Large intestine (tissue), 3 donors: ENCODE measurements at regions not wholly inside any gene's neighbourhood (a gene's known extent, or its start where the extent isn't known, plus 50 kb on each side); places are given as distances from the start of the nearest gene placed in this dataset.

Source experiments
- DNase-seq, 2 donors: peaks; one replicate each; pipeline versions ENCODE4 v3.0.0 to v3.0.0-alpha.2; 2013
- H3K27ac ChIP-seq: one replicate; pipeline ENCODE4 v1.5.1; 2013; ENCODE audit warnings: low read length
- H3K27me3 ChIP-seq: 2 replicates; pipeline ENCODE4 v1.6.1; 2013; ENCODE audit warnings: low read length; ENCODE audit not compliant: control insufficient read depth, insufficient read depth
- H3K36me3 ChIP-seq: 2 replicates; pipeline ENCODE4 v1.6.1; 2013; ENCODE audit warnings: low read length; ENCODE audit not compliant: control insufficient read depth, insufficient read depth
- H3K4me1 ChIP-seq: one replicate; pipeline ENCODE4 v1.6.1; 2013; ENCODE audit warnings: low read length; ENCODE audit not compliant: control insufficient read depth, insufficient read depth
- H3K4me3 ChIP-seq: one replicate; pipeline ENCODE4 v1.5.1; 2013; ENCODE audit warnings: low read length
- H3K9me3 ChIP-seq: one replicate; pipeline ENCODE4 v1.6.1; 2013; ENCODE audit warnings: mild to moderate bottlenecking, low read depth, low read length, moderate library complexity; ENCODE audit not compliant: control insufficient read depth
- WGBS: methylation state at CpG from one replicate; pipeline ENCODE4 v1.1.5; 2013; ENCODE audit warnings: low lambda C conversion rate; ENCODE audit not compliant: insufficient coverage; 5-methylcytosine and 5-hydroxymethylcytosine counted together

- H3K27ac ChIP-seq: no peak overlapping the region
- H3K36me3 ChIP-seq: no peaks in the 10 kb centered on the region
- H3K9me3 ChIP-seq: no peaks in the 10 kb centered on the region
- H3K4me1 ChIP-seq: no peaks in the 10 kb centered on the region
- no peak overlapping the region for H3K4me3 ChIP-seq
- no peaks in the 10 kb centered on the region for H3K27me3 ChIP-seq
- no peak for DNase-seq
Observed at GRCh38 chr6:77136086-77136485, 327.2 kb downstream of the HTR1B start.

GRCh38 chr6:77133031-77133430 is 330.3 kb downstream of the HTR1B start:
- Histone ChIP-seq H3K4me3 (no peak overlapping the region), H3K27ac (no peak overlapping the region), H3K4me1 (no peaks in the 10 kb centered on the region), H3K36me3 (no peaks in the 10 kb centered on the region), H3K9me3 (no peaks in the 10 kb centered on the region), H3K27me3 (no peaks in the 10 kb centered on the region)
- WGBS: 83% methylated on average over 1 of the region's 5 CpGs
- no peak for DNase-seq

GRCh38 chr6:77131426-77131825 is 331.9 kb downstream of the HTR1B start:
- Histone ChIP-seq H3K27ac (no peak overlapping the region), H3K4me3 (no peak overlapping the region), H3K36me3 (no peaks in the 10 kb centered on the region), H3K4me1 (no peaks in the 10 kb centered on the region), H3K27me3 (no peaks in the 10 kb centered on the region), H3K9me3 (no peaks in the 10 kb centered on the region)
- no peak for DNase-seq
- 100% methylated on average over 1 of the region's 4 CpGs for WGBS

- Histone ChIP-seq H3K36me3 (no peaks in the 10 kb centered on the region), H3K27me3 (no peaks in the 10 kb centered on the region), H3K9me3 (no peaks in the 10 kb centered on the region), H3K4me3 (no peak overlapping the region), H3K27ac (no peak overlapping the region), H3K4me1 (no peaks in the 10 kb centered on the region)
- WGBS: 67% methylated on average over 1 of the region's 1 CpG
- no peak for DNase-seq
Observed at GRCh38 chr6:77124604-77125003, 338.7 kb downstream of the HTR1B start.

GRCh38 chr6:77123527-77123926 is 339.8 kb downstream of the HTR1B start:
- no peaks in the 10 kb centered on the region for H3K27me3 ChIP-seq
- no peaks in the 10 kb centered on the region for H3K36me3 ChIP-seq
- H3K9me3 ChIP-seq: no peaks in the 10 kb centered on the region
- no CpG with 5 or more reads among the region's 3 CpGs for WGBS
- H3K27ac ChIP-seq: no peak overlapping the region
- no peak for DNase-seq
- H3K4me1 ChIP-seq: no peaks in the 10 kb centered on the region
- no peak overlapping the region for H3K4me3 ChIP-seq

- Histone ChIP-seq H3K27me3 (no peaks in the 10 kb centered on the region), H3K4me3 (no peak overlapping the region), H3K36me3 (no peaks in the 10 kb centered on the region), H3K9me3 (no peaks in the 10 kb centered on the region), H3K4me1 (no peaks in the 10 kb centered on the region), H3K27ac (no peak overlapping the region)
- DNase-seq: no peak
- 69% methylated on average over 3 of the region's 4 CpGs for WGBS
Observed at GRCh38 chr6:77106992-77107391, 356.3 kb downstream of the HTR1B start.

GRCh38 chr6:77105091-77105490 is 358.2 kb downstream of the HTR1B start:
- Histone ChIP-seq H3K36me3 (no peaks in the 10 kb centered on the region), H3K27me3 (no peaks in the 10 kb centered on the region), H3K4me1 (no peaks in the 10 kb centered on the region), H3K9me3 (no peaks in the 10 kb centered on the region), H3K4me3 (no peak overlapping the region), H3K27ac (no peak overlapping the region)
- DNase-seq: no peak
- WGBS: 0% methylated on average over 1 of the region's 2 CpGs

GRCh38 chr6:77097940-77098339 is 365.4 kb downstream of the HTR1B start:
- DNase-seq: no peak
- Histone ChIP-seq H3K27ac (no peak overlapping the region), H3K9me3 (no peaks in the 10 kb centered on the region), H3K4me1 (no peaks in the 10 kb centered on the region), H3K36me3 (no peaks in the 10 kb centered on the region), H3K4me3 (no peak overlapping the region), H3K27me3 (no peaks in the 10 kb centered on the region)
- no CpG with 5 or more reads among the region's 2 CpGs for WGBS

GRCh38 chr6:77095936-77096627 is 367.2 kb downstream of the HTR1B start:
- H3K36me3 ChIP-seq: no peaks in the 10 kb centered on the region
- no peaks in the 10 kb centered on the region for H3K9me3 ChIP-seq
- no peaks in the 10 kb centered on the region for H3K4me1 ChIP-seq
- no peak overlapping the region for H3K4me3 ChIP-seq
- WGBS: 100% methylated on average over 1 of the region's 3 CpGs
- H3K27ac ChIP-seq: no peak overlapping the region
- no peaks in the 10 kb centered on the region for H3K27me3 ChIP-seq
- DNase-seq: no peak

- H3K4me3 ChIP-seq: no peak overlapping the region
- H3K27me3 ChIP-seq: no peaks in the 10 kb centered on the region
- no peaks in the 10 kb centered on the region for H3K4me1 ChIP-seq
- WGBS: 100% methylated on average over 1 of the region's 1 CpG
- H3K36me3 ChIP-seq: no peaks in the 10 kb centered on the region
- no peak overlapping the region for H3K27ac ChIP-seq
- DNase-seq: no peak
- H3K9me3 ChIP-seq: no peaks in the 10 kb centered on the region
Observed at GRCh38 chr6:77094821-77095220, 368.5 kb downstream of the HTR1B start.

- DNase-seq: no peak
- Histone ChIP-seq H3K36me3 (no peaks in the 10 kb centered on the region), H3K27ac (no peak overlapping the region), H3K9me3 (no peaks in the 10 kb centered on the region), H3K4me3 (no peak overlapping the region), H3K4me1 (no peaks in the 10 kb centered on the region), H3K27me3 (no peaks in the 10 kb centered on the region)
- no CpG with 5 or more reads among the region's 1 CpG for WGBS
Observed at GRCh38 chr6:77092971-77093370, 370.3 kb downstream of the HTR1B start.
